ENCODE measurements at regions not wholly inside any gene's neighbourhood (a gene's known extent, or its start where the extent isn't known, plus 50 kb on each side); places are given as distances from the start of the nearest gene placed in this dataset.

DNA sequence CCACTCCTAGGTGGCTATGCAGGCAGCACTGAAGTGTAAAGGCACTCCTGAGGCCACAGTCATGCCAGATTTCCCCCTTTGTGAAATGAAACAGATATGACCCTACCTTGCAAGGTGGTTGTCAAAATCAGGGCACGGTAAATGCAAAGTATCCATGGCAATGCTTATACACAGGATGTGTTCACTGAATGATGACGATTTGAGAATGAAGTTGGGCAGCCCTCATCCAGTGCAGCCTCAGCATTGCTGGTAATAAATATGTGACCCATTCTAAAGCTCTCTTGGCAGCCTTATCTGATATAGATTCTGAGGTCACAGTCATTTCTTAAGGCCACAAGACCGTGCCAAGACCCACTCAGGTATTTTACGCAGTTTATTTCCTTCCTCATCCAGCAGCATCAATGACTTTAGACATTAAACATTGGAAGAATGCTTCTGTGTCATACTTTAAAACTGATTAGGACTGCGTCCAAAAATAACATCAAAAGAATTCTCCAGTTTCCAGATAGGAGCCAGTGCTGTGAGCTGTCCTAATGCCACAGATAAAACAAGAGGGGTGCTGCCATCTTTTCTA lies 125.5 kb upstream of the SERTAD2 start:
- TF ChIP-seq, protein P1, sequence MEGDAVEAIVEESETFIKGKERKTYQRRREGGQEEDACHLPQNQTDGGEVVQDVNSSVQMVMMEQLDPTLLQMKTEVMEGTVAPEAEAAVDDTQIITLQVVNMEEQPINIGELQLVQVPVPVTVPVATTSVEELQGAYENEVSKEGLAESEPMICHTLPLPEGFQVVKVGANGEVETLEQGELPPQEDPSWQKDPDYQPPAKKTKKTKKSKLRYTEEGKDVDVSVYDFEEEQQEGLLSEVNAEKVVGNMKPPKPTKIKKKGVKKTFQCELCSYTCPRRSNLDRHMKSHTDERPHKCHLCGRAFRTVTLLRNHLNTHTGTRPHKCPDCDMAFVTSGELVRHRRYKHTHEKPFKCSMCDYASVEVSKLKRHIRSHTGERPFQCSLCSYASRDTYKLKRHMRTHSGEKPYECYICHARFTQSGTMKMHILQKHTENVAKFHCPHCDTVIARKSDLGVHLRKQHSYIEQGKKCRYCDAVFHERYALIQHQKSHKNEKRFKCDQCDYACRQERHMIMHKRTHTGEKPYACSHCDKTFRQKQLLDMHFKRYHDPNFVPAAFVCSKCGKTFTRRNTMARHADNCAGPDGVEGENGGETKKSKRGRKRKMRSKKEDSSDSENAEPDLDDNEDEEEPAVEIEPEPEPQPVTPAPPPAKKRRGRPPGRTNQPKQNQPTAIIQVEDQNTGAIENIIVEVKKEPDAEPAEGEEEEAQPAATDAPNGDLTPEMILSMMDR (IDR thresholded peaks at IDR 0.05; ENCODE audit: low read depth, low read length), result no peak
- DNase-seq (ENCODE audit: extremely low read depth, low read depth), result no peak

DNA sequence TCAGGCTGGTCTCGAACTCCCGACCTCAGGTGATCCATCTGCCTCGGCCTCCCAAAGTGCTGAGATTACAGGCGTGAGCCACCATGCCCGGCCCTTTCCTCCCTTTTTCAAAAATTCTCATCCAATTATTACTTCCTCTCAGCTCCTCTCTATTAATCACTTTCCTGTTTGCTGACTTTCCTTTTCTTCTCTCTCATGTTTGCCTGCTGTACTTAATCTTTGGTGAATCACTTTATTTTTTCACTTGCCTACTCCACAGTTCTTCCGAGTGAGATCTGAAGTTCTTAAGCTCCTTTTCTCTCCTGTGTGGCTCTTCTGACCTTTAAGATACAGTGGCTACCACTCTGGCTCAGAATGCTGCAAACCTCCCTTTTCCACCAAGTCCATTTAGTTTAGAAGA lies 126.3 kb upstream of the SERTAD2 start:
- TF ChIP-seq, protein P1 (IDR thresholded peaks at IDR 0.05; ENCODE audit: low read depth, low read length), result no peak
- no peak for DNase-seq (ENCODE audit: extremely low read depth, low read depth)

DNA sequence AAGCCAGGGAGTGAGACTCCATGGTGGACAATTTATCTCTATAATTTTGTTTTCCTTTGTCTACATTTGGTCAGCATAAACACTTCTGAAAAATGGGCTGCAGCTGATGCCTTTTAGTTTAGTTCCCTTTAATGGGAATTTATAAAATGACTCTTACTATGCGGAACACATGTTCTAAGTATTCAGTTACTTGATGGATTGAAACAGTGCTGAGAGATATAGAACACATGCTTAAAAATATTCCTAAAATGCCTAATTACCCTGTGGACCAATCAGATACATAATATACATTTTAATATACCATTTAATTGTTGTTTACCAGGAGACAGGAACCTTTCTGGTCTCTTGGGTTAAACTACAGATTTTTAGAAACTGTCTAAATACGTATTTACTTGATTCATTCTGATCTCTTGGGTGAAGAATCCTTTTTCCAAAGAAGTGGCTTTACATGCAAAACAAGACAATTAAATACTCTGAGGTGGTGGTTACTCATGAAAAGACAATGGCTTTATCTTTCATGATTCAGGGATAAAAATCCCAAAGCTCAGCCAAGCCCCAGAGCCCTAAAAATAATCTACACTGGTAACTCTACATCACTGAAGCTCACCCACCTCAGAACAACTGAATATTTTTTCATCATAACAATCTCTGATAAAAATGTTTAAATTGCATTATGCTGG lies 128.1 kb upstream of the SERTAD2 start:
- no peak for DNase-seq (ENCODE audit: extremely low read depth, low read depth)
- TF ChIP-seq, protein P1 (IDR thresholded peaks at IDR 0.05; ENCODE audit: low read depth, low read length), result no peak

DNA sequence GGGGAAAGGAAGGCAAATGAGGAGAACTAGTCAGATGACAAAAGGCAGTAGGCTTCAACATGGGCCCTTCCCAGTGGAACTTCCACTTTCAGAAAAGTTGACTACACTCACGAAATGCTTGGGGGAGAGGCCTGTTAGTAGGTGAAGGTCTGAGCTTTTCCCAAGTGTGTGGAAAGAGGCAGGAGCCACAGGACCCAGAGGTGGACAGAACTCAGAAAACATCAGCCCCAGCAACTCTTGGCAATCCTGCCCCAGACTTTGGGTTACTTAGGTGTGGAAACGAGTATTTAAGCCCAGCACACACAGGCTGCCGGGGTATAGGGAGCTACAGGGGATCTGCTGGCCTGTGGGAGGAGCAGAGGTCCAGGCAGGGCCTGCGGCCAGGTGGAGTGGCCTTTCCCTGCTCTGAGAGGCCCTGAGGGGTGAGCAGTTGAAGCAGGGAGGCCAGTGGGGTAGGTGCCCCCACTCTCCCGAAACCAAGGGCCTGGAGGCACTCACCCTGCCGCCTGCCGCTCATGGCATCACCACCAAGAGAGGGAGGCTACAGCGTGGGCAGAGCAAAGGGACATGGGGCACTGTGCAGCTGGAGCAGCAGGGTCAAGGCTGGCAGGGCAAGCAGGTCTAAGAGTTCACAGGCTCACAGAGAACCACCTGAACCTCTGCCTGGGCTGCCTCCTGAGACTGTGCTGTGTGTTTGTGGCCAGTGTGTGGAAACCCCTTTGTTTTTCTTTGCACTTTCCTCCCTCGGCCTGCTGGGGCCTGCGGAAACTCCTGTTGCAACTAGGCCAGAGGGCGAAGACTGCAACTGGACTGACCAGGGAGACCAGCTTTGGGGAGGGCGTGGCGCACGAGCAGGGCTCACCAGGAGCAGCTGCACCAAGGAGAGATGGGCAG lies 130.7 kb upstream of the SERTAD2 start:
- DNase-seq (ENCODE audit: extremely low read depth, low read depth), result no peak
- TF ChIP-seq, protein P1 (IDR thresholded peaks at IDR 0.05; ENCODE audit: low read depth, low read length), result no peak

DNA sequence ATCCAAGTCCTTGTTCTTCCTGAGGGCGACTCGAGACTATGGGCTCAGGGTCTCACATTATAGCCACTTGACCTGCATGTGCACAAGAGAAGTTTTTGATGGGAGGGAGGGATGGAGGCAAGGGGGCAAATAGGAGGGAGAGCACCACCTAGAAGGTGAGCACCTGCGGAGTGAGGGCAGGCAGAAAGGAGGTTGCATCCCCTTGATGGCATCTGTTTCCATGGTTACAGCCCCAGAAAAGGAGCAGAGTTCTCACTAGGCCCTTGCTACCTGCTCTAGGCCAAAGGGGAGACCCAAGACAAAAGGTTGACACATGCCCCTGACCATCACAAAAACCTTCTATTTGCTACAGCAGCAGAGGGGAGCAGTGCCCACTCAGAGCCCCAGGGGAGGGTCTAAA lies 131.5 kb upstream of the SERTAD2 start:
- DNase-seq (ENCODE audit: extremely low read depth, low read depth), result no peak
- TF ChIP-seq, protein P1 (IDR thresholded peaks at IDR 0.05; ENCODE audit: low read depth, low read length), result no peak

DNA sequence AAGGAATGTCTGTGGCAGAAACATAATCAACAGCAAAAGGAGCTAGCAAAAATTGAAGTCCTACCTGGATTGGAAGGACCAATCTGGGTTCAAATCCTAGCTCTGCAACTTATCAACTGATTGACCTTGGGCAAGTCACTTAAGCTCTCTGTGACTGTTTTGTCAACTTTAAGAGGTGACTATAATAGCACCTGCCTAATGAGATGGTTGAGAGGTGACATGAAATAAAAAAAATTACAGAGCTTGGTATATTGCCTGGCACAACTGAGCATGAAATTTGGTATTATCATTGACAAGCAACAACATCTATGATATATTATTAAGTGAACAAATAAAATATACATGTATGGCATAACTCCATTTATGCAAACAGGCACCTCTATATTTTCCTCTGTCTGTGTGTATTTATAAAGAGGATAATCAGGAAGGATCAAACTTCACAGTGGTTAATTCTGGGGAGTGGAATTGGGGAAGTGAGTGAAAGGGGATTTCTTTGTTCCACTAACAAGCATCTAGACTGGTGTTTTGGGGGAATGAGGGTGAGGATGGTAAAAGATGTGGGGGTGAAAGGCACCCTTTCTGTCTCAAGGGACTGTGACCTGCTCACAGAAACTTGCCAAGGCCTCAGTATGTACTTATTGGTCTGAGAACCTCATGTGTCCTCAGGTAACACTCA lies 132.8 kb upstream of the SERTAD2 start:
- DNase-seq (ENCODE audit: extremely low read depth, low read depth), result no peak
- TF ChIP-seq, protein P1 (IDR thresholded peaks at IDR 0.05; ENCODE audit: low read depth, low read length), result no peak

Measured in AG09319 (cell line).